Transverse colon (tissue), 4 donors: ENCODE measurements at regions not wholly inside any gene's neighbourhood (a gene's known extent, or its start where the extent isn't known, plus 50 kb on each side); places are given as distances from the start of the nearest gene placed in this dataset.

Experiments
- DNase-seq: peaks from one replicate; pipeline ENCODE4 v3.0.0-alpha.2; 2019
- H3K27ac ChIP-seq, 4 donors: fragments of 200-600 bp; sonication (generic); 2 replicates each; pipeline ENCODE4 v1.5.1; 2016 to 2018; ENCODE audit warnings: inconsistent platforms in 4 of 4
- H3K27me3 ChIP-seq: fragments of 200-600 bp; sonication (generic); 2 replicates; pipeline ENCODE4 v1.5.1; 2017; ENCODE audit warnings: inconsistent platforms
- H3K36me3 ChIP-seq, 4 donors: fragments of 200-600 bp; sonication (generic); 2 replicates each; pipeline ENCODE4 v1.5.1; 2017 to 2019; ENCODE audit warnings: inconsistent platforms in 4 of 4
- H3K4me1 ChIP-seq, 4 donors: fragments of 200-600 bp; sonication (generic); 2 replicates each; pipeline ENCODE4 v1.5.1; 2017 to 2020; ENCODE audit warnings: inconsistent platforms in 4 of 4
- H3K4me3 ChIP-seq, 4 donors: fragments of 200-600 bp; sonication (generic); 1 replicate in 1 of 4; 2 replicates in 3 of 4; pipeline versions ENCODE4 v1.5.1 to v1.6.1; 2017 to 2019; ENCODE audit warnings: inconsistent platforms in 4 of 4
- H3K9me3 ChIP-seq, 2 donors: fragments of 200-600 bp; sonication (generic); 2 replicates each; pipeline ENCODE4 v1.5.1; 2017 to 2019; ENCODE audit warnings: inconsistent platforms in 2 of 2
- EP300 ChIP-seq: sonication (generic); formaldehyde crosslinking; IDR thresholded peaks from one replicate; pipeline ENCODE4 v1.6.1; 2017; ENCODE audit warnings: antibody characterized with exemption, low read depth
- POLR2A ChIP-seq: fragments of 450-650 bp; IDR thresholded peaks from one replicate; pipeline ENCODE4 v1.6.1; 2016; ENCODE audit warnings: antibody characterized with exemption, mild to moderate bottlenecking, moderate library complexity
- POLR2AphosphoS5 ChIP-seq, 3 donors: sonication (generic); formaldehyde crosslinking; IDR thresholded peaks; one replicate each; pipeline ENCODE4 v1.6.1; 2016; ENCODE audit warnings: antibody characterized with exemption in 3 of 3
- WGBS, 2 donors: methylation state at CpG; one replicate each; pipeline ENCODE4 v1.1.5; 2018; ENCODE audit warnings: low coverage in 1 of 2; 5-methylcytosine and 5-hydroxymethylcytosine counted together
- in situ Hi-C, 4 donors: fragments of 200-750 bp; cut with MboI; loops; one replicate each; pipeline versions ENCODE4 v1.15.0 to v1.15.1; 2017; ENCODE audit warnings: low sequenced_read_pairs in 3 of 4, low pct_ligation_motif_present in 1 of 4, low pct_unique_long_range_greater_than_20kb in 1 of 4
- intact Hi-C: fragments of 100-400 bp; cut with DNase I; formaldehyde crosslinking; loops from one replicate; pipeline ENCODE4 v1.15.1; 2023; ENCODE audit warnings: low total_unique reads
- TF ChIP-seq, protein P1 (sequence below), 5 experiments: fragments of 200-600 bp in 3 of 5; fragments of 450-650 bp in 2 of 5; sonication (generic) in 3 of 5; IDR thresholded peaks; 1 replicate in 2 of 5; 2 replicates in 3 of 5; pipeline ENCODE4 v1.5.1; 2016 to 2017; ENCODE audit warnings: antibody characterized with exemption in 5 of 5, inconsistent platforms in 3 of 5, mild to moderate bottlenecking in 2 of 5, moderate library complexity in 1 of 5

DNA sequence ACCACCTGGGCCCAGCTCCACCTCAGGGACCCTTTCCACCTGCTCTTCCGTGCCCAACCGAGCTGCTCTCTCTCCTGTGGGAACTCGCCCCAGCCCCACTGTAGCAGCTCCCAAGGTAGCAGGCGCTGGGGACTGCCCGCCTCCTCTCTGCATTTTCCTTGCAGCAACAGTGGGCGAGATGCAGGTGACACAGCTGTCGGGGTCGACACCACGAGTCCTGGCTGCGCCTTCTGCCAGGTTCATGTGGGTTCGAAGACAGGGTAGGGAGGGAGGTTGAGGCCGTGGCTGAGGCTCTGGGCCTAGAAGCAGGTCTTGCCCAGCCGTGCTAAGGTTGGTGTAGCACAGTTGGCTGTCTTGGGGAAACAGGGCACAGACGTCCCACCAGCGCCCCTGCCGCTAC lies 245.2 kb upstream of the FSTL5 start:
- WGBS, 2 donors: 94 to 100% methylated on average over 1 to 16 of the region's 16 CpGs
- DNase-seq: no peak
- H3K4me1 ChIP-seq: peaks cover 0 to 23% (median 13%) of the 10 kb centered on the region in 4 donors
- in situ Hi-C loops: no loop called here
- no peaks in the 10 kb centered on the region for H3K27me3 ChIP-seq
- peak overlapping the region in 2 of 4 donors; percentile 73 to 79 for H3K27ac ChIP-seq
- H3K9me3 ChIP-seq: no peaks in the 10 kb centered on the region
- H3K4me3 ChIP-seq: no peak overlapping the region
- TF ChIP-seq POLR2AphosphoS5 (IDR thresholded peaks at IDR 0.05) (no peak), POLR2A (no peak), EP300 (no peak)
- TF ChIP-seq, protein P1, sequence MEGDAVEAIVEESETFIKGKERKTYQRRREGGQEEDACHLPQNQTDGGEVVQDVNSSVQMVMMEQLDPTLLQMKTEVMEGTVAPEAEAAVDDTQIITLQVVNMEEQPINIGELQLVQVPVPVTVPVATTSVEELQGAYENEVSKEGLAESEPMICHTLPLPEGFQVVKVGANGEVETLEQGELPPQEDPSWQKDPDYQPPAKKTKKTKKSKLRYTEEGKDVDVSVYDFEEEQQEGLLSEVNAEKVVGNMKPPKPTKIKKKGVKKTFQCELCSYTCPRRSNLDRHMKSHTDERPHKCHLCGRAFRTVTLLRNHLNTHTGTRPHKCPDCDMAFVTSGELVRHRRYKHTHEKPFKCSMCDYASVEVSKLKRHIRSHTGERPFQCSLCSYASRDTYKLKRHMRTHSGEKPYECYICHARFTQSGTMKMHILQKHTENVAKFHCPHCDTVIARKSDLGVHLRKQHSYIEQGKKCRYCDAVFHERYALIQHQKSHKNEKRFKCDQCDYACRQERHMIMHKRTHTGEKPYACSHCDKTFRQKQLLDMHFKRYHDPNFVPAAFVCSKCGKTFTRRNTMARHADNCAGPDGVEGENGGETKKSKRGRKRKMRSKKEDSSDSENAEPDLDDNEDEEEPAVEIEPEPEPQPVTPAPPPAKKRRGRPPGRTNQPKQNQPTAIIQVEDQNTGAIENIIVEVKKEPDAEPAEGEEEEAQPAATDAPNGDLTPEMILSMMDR (IDR thresholded peaks at IDR 0.05): no peak
- intact Hi-C loops: no loop called here
- H3K36me3 ChIP-seq: no peaks in the 10 kb centered on the region

DNA sequence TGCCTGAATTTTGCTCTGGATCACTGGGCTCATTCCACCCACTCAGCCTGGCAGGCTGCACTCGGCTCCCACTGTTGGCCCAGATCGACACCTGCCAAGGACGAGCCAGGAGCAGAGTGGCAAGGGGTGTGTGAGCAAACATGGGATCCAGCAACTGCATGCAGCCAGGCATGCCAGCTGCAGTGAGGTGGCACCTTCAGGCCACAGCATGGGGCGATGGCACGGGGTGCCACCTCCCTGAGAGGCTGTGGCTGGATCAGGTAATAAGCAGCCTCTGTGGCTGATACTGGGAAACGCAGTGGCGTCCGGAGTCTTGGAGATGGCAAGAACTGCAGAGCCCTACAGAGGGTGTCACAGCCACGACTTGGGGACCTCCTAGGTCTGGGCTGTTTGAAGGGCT lies 244.5 kb upstream of the FSTL5 start:
- in situ Hi-C loops (no loop called here), intact Hi-C loops (no loop called here)
- H3K27ac ChIP-seq: peak overlapping the region; percentile 44 to 79 (median 76)
- WGBS, 2 donors: 38% methylated on average over 9 of the region's 9 CpGs; no CpG with 5 or more reads in 1 of the 2 donors
- H3K4me3 ChIP-seq: no peak overlapping the region
- TF ChIP-seq POLR2AphosphoS5 (IDR thresholded peaks at IDR 0.05) (no peak), EP300 (no peak), POLR2A (no peak)
- TF ChIP-seq, protein P1 (IDR thresholded peaks at IDR 0.05): no peak
- H3K9me3 ChIP-seq: no peaks in the 10 kb centered on the region
- H3K27me3 ChIP-seq: no peaks in the 10 kb centered on the region
- peak; percentile 41 for DNase-seq
- peaks cover 0 to 23% (median 13%) of the 10 kb centered on the region in 4 donors for H3K4me1 ChIP-seq
- H3K36me3 ChIP-seq: no peaks in the 10 kb centered on the region

DNA sequence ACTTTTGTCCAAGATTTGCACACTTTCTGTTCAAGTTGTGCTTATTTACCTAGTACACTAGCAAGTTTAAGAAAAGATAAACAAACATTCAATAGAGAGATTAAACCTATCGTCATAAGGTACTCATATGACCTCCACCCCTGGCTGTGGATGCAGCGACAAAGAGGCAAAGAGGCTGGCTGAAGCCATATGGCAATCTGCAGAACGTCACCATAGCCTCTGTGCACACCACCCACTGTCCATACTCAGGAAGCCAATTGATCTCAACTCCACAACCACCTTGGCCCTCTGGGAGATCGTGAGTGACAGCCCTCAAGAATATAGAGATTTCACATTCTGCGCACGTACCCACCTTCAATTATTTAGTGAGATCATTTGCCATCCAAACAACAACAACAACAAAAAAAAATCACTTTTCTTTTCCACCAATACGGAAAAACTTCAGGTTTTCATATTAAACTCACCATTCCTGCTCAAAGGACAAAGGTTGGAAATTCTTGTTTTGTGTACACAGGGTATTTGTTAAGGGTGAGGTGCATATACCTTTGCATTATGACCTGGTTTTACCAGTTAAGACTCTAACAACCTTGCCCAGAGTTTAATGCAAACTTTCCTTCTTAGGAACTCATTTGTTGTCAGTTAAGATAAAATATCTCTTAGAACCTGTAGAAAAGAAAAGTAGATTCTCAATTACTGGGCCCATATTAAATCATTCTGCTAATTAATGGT lies 243.0 kb upstream of the FSTL5 start:
- 41 to 53% methylated on average over 2 to 7 of the region's 7 CpGs for WGBS, 2 donors
- in situ Hi-C loops: no loop called here
- Histone ChIP-seq H3K4me1 (peaks cover 0 to 23% (median 13%) of the 10 kb centered on the region in 4 donors), H3K27me3 (no peaks in the 10 kb centered on the region), H3K27ac (peak overlapping the region; percentile 44 to 79 (median 76)), H3K36me3 (no peaks in the 10 kb centered on the region), H3K9me3 (no peaks in the 10 kb centered on the region), H3K4me3 (no peak overlapping the region)
- intact Hi-C loops: no loop called here
- peak; percentile 41 for DNase-seq
- TF ChIP-seq POLR2A (no peak), POLR2AphosphoS5 (IDR thresholded peaks at IDR 0.05) (peak in 2 of 3 donors; percentile 21 to 31)

DNA sequence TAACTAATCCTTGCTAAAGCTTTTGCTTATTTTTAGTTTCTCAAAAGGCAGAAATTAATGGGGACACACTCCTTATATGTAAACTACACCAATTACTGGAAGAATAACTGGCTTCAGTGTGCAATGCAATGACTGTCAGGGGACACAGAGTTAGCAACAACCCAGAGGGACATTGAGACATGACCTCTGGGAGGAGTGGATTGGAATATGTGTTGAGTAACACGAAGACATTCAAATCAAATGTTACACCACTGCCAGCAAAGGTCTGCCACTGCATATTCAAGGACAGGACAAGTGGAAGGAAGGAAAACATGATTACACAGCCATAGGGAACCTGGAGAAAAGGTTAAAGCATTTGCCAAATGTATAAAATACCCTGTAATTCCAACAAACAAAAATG lies 240.1 kb upstream of the FSTL5 start:
- no peak for TF ChIP-seq EP300
- WGBS, 2 donors: 44 to 53% methylated on average over 1 of the region's 1 CpG
- Histone ChIP-seq H3K27ac (no peak overlapping the region), H3K36me3 (no peaks in the 10 kb centered on the region), H3K4me1 (peaks cover 0 to 23% (median 13%) of the 10 kb centered on the region in 4 donors), H3K4me3 (no peak overlapping the region), H3K27me3 (no peaks in the 10 kb centered on the region), H3K9me3 (no peaks in the 10 kb centered on the region)
- intact Hi-C loops: no loop called here
- in situ Hi-C loops: no loop called here
- DNase-seq: no peak

DNA sequence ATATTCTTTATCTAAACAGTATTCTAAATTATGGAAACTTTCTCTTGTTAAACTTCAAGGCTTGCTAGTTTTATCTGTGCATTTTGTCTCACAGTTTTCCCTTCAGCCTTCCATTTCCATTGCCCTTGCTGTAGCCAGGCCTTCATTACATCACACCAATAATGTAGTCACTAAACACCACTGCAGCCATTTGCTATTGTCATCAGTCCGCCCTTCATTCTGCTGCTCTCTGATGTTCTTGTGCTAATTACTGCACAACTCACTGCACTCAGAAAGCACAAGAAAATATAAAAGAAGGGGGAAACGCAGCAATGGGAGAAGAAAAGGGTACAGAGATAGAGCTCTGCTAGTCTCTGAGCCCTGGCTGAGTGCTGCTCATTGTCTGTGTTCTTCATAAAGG lies 239.6 kb upstream of the FSTL5 start:
- WGBS, 2 donors: 79 to 100% methylated on average over 2 of the region's 2 CpGs

More for the DNA sequence above, 239.6 kb upstream of the FSTL5 start:
- no peak overlapping the region for H3K4me3 ChIP-seq
- no peaks in the 10 kb centered on the region for H3K27me3 ChIP-seq
- in situ Hi-C loops: no loop called here
- H3K9me3 ChIP-seq: no peaks in the 10 kb centered on the region
- intact Hi-C loops: no loop called here
- no peak for TF ChIP-seq POLR2A
- TF ChIP-seq POLR2AphosphoS5 (IDR thresholded peaks at IDR 0.05): no peak
- no peak for TF ChIP-seq EP300
- TF ChIP-seq, protein P1 (IDR thresholded peaks at IDR 0.05): no peak
- H3K4me1 ChIP-seq: peaks cover 0 to 23% (median 11%) of the 10 kb centered on the region in 4 donors
- no peak overlapping the region for H3K27ac ChIP-seq
- no peaks in the 10 kb centered on the region for H3K36me3 ChIP-seq
- no peak for DNase-seq
